ENCODE measurements at regions not wholly inside any gene's neighbourhood (a gene's known extent, or its start where the extent isn't known, plus 50 kb on each side); places are given as distances from the start of the nearest gene placed in this dataset.

- DNase-seq (ENCODE audit: low read depth in 1 of 2, low spot score in 1 of 2) = no peak
- H3K27ac ChIP-seq (replicated peaks) = no peak overlapping the region
- no peaks in the 10 kb centered on the region for H3K27me3 ChIP-seq (ENCODE audit: insufficient read depth, poor library complexity, severe bottlenecking)
- no peak overlapping the region for H3K4me3 ChIP-seq (replicated peaks; ENCODE audit: insufficient read depth, low read length)
- TF ChIP-seq CTCF (IDR thresholded peaks at IDR 0.05; ENCODE audit: insufficient read depth, low read length) (no peak), SPI1 (IDR thresholded peaks at IDR 0.05; ENCODE audit: borderline replicate concordance, low read depth) (no peak), GABPA (IDR thresholded peaks at IDR 0.05; ENCODE audit: low read depth) (no peak), REST (IDR thresholded peaks at IDR 0.05; ENCODE audit: insufficient replicate concordance, low read depth) (no peak), POLR2AphosphoS5 (IDR thresholded peaks at IDR 0.05; ENCODE audit: low read depth) (no peak)
Measured at GRCh38 chr5:6849316-6850105, 136.3 kb downstream of the TENT4A start.

GRCh38 chr5:6850106-6850432 lies 136.8 kb downstream of the TENT4A start:
- H3K4me3 ChIP-seq (replicated peaks; ENCODE audit: insufficient read depth, low read length) = no peak overlapping the region
- no peak for TF ChIP-seq REST (IDR thresholded peaks at IDR 0.05; ENCODE audit: insufficient replicate concordance, low read depth)
- TF ChIP-seq CTCF (IDR thresholded peaks at IDR 0.05; ENCODE audit: insufficient read depth, low read length) = no peak
- no peak for TF ChIP-seq POLR2AphosphoS5 (IDR thresholded peaks at IDR 0.05; ENCODE audit: low read depth)
- no peak for TF ChIP-seq GABPA (IDR thresholded peaks at IDR 0.05; ENCODE audit: low read depth)
- no peak for TF ChIP-seq SPI1 (IDR thresholded peaks at IDR 0.05; ENCODE audit: borderline replicate concordance, low read depth)
- DNase-seq (ENCODE audit: low read depth in 1 of 2, low spot score in 1 of 2) = no peak

GRCh38 chr5:6856653-6857052 lies 143.4 kb downstream of the TENT4A start:
- TF ChIP-seq CTCF (IDR thresholded peaks at IDR 0.05; ENCODE audit: insufficient read depth, low read length) = no peak
- no peak for TF ChIP-seq REST (IDR thresholded peaks at IDR 0.05; ENCODE audit: insufficient replicate concordance, low read depth)
- no peak for TF ChIP-seq GABPA (IDR thresholded peaks at IDR 0.05; ENCODE audit: low read depth)
- TF ChIP-seq SPI1 (IDR thresholded peaks at IDR 0.05; ENCODE audit: borderline replicate concordance, low read depth) = no peak
- TF ChIP-seq POLR2AphosphoS5 (IDR thresholded peaks at IDR 0.05; ENCODE audit: low read depth) = no peak
- H3K27me3 ChIP-seq (ENCODE audit: insufficient read depth, poor library complexity, severe bottlenecking) = no peaks in the 10 kb centered on the region
- H3K27ac ChIP-seq (replicated peaks) = no peak overlapping the region
- DNase-seq (ENCODE audit: low read depth in 1 of 2, low spot score in 1 of 2) = no peak
- no peak overlapping the region for H3K4me3 ChIP-seq (replicated peaks; ENCODE audit: insufficient read depth, low read length)

More at GRCh38 chr5:6850106-6850432, 136.8 kb downstream of the TENT4A start:
- Histone ChIP-seq H3K27ac (replicated peaks) (no peak overlapping the region), H3K27me3 (ENCODE audit: insufficient read depth, poor library complexity, severe bottlenecking) (no peaks in the 10 kb centered on the region)
